ENCODE measurements at regions not wholly inside any gene's neighbourhood (a gene's known extent, or its start where the extent isn't known, plus 50 kb on each side); places are given as distances from the start of the nearest gene placed in this dataset.

DNA sequence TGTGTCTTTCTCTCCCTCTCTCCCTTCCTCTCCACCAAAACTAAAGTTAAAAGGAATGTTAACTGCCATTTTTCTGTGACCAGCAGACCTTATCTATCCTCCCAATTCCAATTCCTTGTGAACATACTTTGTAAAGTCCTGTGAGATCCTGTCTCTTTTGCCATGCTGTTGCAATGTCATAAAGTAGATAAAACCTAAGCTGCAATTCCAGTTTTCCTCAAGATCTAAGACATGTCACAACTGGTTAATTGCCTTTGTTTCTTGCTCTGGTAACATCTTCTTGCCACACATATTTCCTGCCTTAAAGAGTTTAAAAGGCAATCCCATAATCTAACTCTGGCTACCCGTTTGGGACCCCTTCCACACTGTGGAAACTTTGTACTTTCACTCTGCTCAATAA, 188.7 kb downstream of the PYDC2 start:
- TF ChIP-seq, protein P1, sequence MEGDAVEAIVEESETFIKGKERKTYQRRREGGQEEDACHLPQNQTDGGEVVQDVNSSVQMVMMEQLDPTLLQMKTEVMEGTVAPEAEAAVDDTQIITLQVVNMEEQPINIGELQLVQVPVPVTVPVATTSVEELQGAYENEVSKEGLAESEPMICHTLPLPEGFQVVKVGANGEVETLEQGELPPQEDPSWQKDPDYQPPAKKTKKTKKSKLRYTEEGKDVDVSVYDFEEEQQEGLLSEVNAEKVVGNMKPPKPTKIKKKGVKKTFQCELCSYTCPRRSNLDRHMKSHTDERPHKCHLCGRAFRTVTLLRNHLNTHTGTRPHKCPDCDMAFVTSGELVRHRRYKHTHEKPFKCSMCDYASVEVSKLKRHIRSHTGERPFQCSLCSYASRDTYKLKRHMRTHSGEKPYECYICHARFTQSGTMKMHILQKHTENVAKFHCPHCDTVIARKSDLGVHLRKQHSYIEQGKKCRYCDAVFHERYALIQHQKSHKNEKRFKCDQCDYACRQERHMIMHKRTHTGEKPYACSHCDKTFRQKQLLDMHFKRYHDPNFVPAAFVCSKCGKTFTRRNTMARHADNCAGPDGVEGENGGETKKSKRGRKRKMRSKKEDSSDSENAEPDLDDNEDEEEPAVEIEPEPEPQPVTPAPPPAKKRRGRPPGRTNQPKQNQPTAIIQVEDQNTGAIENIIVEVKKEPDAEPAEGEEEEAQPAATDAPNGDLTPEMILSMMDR (IDR thresholded peaks at IDR 0.05), result no peak
- TF ChIP-seq POLR2A (IDR thresholded peaks at IDR 0.05; ENCODE audit: low read depth), result no peak
- no peak for TF ChIP-seq POLR2AphosphoS5 (IDR thresholded peaks at IDR 0.05)
- no peak for TF ChIP-seq EP300 (IDR thresholded peaks at IDR 0.05)

All from esophagus muscularis mucosa (tissue), 4 donors.